ES-I3 (cell line): ENCODE measurements at regions not wholly inside any gene's neighbourhood (a gene's known extent, or its start where the extent isn't known, plus 50 kb on each side); places are given as distances from the start of the nearest gene placed in this dataset.

Experiments used
- H3K36me3 ChIP-seq: 2 replicates; pipeline ENCODE4 v1.6.1; 2013; ENCODE audit warnings: mild to moderate bottlenecking, low read length, control low read depth, moderate library complexity; ENCODE audit not compliant: insufficient read depth
- H3K4me1 ChIP-seq: 2 replicates; pipeline ENCODE4 v1.6.1; 2013; ENCODE audit warnings: mild to moderate bottlenecking, control low read depth, low read length; ENCODE audit not compliant: insufficient read depth
- H3K9ac ChIP-seq: 2 replicates; pipeline ENCODE4 v1.6.1; 2013; ENCODE audit warnings: low read depth, mild to moderate bottlenecking, low read length, moderate library complexity
- H3K9me3 ChIP-seq: 2 replicates; pipeline ENCODE4 v1.6.1; 2013; ENCODE audit warnings: mild to moderate bottlenecking, low read length, moderate library complexity; ENCODE audit not compliant: control insufficient read depth, insufficient read depth

GRCh38 chr5:104652271-104652861, 1089.8 kb upstream of the NUDT12 start:
- H3K9me3 ChIP-seq = no peaks in the 10 kb centered on the region
- no peaks in the 10 kb centered on the region for H3K36me3 ChIP-seq
- no peak overlapping the region for H3K9ac ChIP-seq
- no peaks in the 10 kb centered on the region for H3K4me1 ChIP-seq

- Histone ChIP-seq H3K36me3 (no peaks in the 10 kb centered on the region), H3K4me1 (no peaks in the 10 kb centered on the region), H3K9ac (no peak overlapping the region), H3K9me3 (no peaks in the 10 kb centered on the region)
These were observed 1087.9 kb upstream of the NUDT12 start for GRCh38 chr5:104650313-104651055.

GRCh38 chr5:104646416-104646815, 1083.8 kb upstream of the NUDT12 start:
- Histone ChIP-seq H3K9me3 (no peaks in the 10 kb centered on the region), H3K9ac (no peak overlapping the region), H3K36me3 (no peaks in the 10 kb centered on the region), H3K4me1 (no peaks in the 10 kb centered on the region)

- no peaks in the 10 kb centered on the region for H3K9me3 ChIP-seq
- no peaks in the 10 kb centered on the region for H3K36me3 ChIP-seq
- H3K4me1 ChIP-seq = no peaks in the 10 kb centered on the region
- H3K9ac ChIP-seq = no peak overlapping the region
These were observed 1080.7 kb upstream of the NUDT12 start for GRCh38 chr5:104643320-104643719.

GRCh38 chr5:104635227-104635626, 1072.6 kb upstream of the NUDT12 start:
- Histone ChIP-seq H3K4me1 (no peaks in the 10 kb centered on the region), H3K36me3 (no peaks in the 10 kb centered on the region), H3K9ac (no peak overlapping the region), H3K9me3 (no peaks in the 10 kb centered on the region)

GRCh38 chr5:104628911-104629310, 1066.3 kb upstream of the NUDT12 start:
- H3K9ac ChIP-seq = no peak overlapping the region
- no peaks in the 10 kb centered on the region for H3K9me3 ChIP-seq
- H3K4me1 ChIP-seq = no peaks in the 10 kb centered on the region
- no peaks in the 10 kb centered on the region; the same call in 1 of the 2 replicates for H3K36me3 ChIP-seq

GRCh38 chr5:104626122-104626521, 1063.5 kb upstream of the NUDT12 start:
- no peaks in the 10 kb centered on the region for H3K4me1 ChIP-seq
- no peak overlapping the region for H3K9ac ChIP-seq
- H3K9me3 ChIP-seq = no peaks in the 10 kb centered on the region
- H3K36me3 ChIP-seq = no peaks in the 10 kb centered on the region; the same call in 1 of the 2 replicates

GRCh38 chr5:104612005-104612404, 1049.4 kb upstream of the NUDT12 start:
- Histone ChIP-seq H3K9me3 (no peaks in the 10 kb centered on the region), H3K9ac (no peak overlapping the region), H3K4me1 (no peaks in the 10 kb centered on the region), H3K36me3 (no peaks in the 10 kb centered on the region)

GRCh38 chr5:104611135-104611767, 1048.7 kb upstream of the NUDT12 start:
- no peaks in the 10 kb centered on the region; the same call in 1 of the 2 replicates for H3K4me1 ChIP-seq
- no peaks in the 10 kb centered on the region for H3K36me3 ChIP-seq
- H3K9ac ChIP-seq = no peak overlapping the region
- H3K9me3 ChIP-seq = no peaks in the 10 kb centered on the region

- Histone ChIP-seq H3K9me3 (no peaks in the 10 kb centered on the region; the same call in 1 of the 2 replicates), H3K4me1 (no peaks in the 10 kb centered on the region; the same call in 1 of the 2 replicates), H3K36me3 (no peaks in the 10 kb centered on the region), H3K9ac (no peak overlapping the region)
These were observed 1043.8 kb upstream of the NUDT12 start for GRCh38 chr5:104606258-104606829.

- H3K4me1 ChIP-seq = no peaks in the 10 kb centered on the region
- H3K9ac ChIP-seq = no peak overlapping the region
- no peaks in the 10 kb centered on the region for H3K36me3 ChIP-seq
- H3K9me3 ChIP-seq = peaks cover 6% of the 10 kb centered on the region; the same call in 1 of the 2 replicates
These were observed 1037.1 kb upstream of the NUDT12 start for GRCh38 chr5:104599726-104600125.

GRCh38 chr5:104598285-104598684, 1035.7 kb upstream of the NUDT12 start:
- Histone ChIP-seq H3K36me3 (no peaks in the 10 kb centered on the region), H3K9me3 (peaks cover 6% of the 10 kb centered on the region; the same call in 1 of the 2 replicates), H3K4me1 (no peaks in the 10 kb centered on the region), H3K9ac (no peak overlapping the region)

- Histone ChIP-seq H3K9ac (no peak overlapping the region), H3K36me3 (no peaks in the 10 kb centered on the region)
These were observed 1032.3 kb upstream of the NUDT12 start for GRCh38 chr5:104594850-104595249.

GRCh38 chr5:104576677-104577076, 1014.1 kb upstream of the NUDT12 start:
- no peaks in the 10 kb centered on the region for H3K36me3 ChIP-seq
- H3K9me3 ChIP-seq = no peaks in the 10 kb centered on the region
- no peaks in the 10 kb centered on the region for H3K4me1 ChIP-seq
- no peak overlapping the region for H3K9ac ChIP-seq

More at GRCh38 chr5:104594850-104595249, 1032.3 kb upstream of the NUDT12 start:
- Histone ChIP-seq H3K9me3 (peaks cover 6% of the 10 kb centered on the region; the same call in 1 of the 2 replicates), H3K4me1 (no peaks in the 10 kb centered on the region)
